Superior temporal gyrus (tissue), 1 donor: ENCODE measurements at regions not wholly inside any gene's neighbourhood (a gene's known extent, or its start where the extent isn't known, plus 50 kb on each side); places are given as distances from the start of the nearest gene placed in this dataset.

ENCODE experiments used
- DNase-seq: peaks from one replicate; pipeline ENCODE4 v3.0.0-alpha.2; 2016; ENCODE audit errors: extremely low spot score

DNA sequence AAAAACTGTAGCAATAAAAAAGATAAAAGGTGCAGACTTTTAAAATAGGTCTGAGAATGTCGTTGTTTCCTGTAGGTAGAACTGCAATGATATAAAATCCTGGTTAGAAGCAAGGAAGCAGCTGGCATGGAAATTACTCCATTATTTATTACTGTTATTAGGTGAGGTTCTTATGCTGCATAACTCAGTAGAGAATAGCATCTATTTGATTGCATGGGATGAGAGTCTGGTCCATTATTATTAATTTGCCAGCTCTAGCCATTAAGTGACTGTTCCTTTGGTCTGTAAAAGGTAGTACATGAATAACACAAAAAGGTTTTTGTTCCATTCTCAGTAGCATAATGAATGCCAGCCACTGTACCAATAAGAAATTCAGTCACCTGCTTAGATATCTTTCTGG, 358.6 kb downstream of the RBM43 start:
- no peak for DNase-seq

DNA sequence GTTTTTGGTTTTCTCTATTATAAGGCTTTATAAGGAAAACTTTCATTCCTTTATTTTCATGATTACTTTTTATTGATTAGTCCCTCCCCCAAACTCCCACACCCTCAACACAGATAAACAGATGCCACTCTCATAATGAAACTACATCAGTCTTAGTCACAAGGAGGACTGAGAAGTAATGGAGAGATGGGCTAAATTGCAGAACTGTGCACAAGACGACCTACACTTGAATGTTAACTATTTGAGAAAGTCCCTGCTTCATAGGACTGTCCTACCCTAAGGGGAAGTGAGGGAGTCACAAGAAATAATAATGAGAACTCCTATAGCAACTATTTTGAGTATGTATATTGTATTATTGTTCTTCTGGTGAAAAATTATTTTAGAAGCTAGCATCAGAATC, 360.8 kb downstream of the RBM43 start:
- no peak for DNase-seq

DNA sequence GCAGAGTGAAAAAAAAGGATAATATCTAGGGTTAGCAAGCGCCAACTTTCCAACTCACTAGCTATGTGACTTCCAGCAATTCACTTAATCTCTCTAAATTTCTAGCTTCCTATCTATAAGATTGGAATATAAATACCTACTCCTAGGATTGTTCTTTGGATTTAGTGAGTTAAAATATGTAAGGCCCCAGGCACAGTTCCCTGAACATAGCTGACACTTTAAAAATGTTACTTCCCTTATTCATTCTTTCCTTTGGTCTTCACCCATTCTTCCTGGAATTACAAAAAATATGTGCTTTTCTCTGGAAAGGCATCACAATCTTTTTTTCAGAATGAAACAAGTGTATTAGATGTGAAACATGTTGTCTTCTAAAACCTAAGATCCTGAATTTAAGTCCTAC, 365.7 kb downstream of the RBM43 start:
- DNase-seq: no peak

DNA sequence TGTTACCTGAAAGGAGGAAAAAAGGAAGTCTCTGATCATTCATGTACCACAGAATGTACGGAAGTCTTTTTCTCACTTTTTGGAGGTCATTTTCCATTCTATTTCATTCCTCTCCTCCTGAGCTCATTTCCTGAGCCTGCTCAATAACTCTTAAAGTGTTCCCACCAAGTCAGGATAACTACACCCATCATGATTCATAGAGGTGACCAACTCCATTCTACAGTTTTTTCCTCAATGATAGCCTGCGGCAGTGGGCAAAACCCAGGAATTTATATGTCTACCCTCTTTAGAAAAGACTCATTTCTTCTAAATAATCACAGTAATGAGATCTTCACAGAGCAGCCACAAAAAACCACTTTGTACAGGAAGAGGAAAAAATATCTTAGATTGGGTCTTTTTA, 372.5 kb downstream of the RBM43 start:
- DNase-seq: no peak

DNA sequence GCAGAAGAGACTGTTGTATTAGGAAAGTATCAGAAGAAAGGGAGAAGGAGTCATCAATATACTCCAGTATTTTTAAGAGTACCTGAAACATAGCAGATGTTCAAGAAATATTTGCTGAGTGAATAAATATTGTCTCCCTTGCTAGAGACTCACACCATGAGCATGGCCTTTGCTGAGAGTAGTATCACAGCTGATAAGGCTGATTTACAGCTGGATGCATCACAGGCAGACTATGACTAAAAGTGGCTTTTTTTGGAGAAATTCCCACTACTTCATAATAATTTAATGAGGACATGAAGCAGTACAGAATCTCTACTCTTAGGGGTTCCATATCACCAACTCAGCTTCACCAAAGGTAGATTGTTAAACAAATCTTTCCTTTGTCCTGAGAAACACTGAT, 373.3 kb downstream of the RBM43 start:
- DNase-seq: no peak

DNA sequence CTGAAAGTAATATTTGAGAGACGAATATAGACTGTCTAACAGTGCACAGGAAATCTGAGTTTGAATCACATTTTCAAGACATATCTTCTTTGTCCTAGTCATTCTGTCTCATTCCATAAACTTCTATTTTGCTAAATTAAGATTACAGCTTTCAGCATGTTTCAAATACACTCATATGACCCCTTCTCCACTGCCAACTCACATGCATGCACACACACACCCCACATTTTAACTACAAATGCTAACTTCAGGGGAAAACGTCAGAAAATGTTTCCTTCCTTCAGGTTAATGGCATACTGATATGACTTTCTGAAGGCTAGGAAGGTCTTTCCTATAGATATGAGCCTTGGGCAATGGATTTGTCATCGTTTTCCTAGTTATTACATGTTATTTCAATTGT, 373.7 kb downstream of the RBM43 start:
- DNase-seq: no peak

DNA sequence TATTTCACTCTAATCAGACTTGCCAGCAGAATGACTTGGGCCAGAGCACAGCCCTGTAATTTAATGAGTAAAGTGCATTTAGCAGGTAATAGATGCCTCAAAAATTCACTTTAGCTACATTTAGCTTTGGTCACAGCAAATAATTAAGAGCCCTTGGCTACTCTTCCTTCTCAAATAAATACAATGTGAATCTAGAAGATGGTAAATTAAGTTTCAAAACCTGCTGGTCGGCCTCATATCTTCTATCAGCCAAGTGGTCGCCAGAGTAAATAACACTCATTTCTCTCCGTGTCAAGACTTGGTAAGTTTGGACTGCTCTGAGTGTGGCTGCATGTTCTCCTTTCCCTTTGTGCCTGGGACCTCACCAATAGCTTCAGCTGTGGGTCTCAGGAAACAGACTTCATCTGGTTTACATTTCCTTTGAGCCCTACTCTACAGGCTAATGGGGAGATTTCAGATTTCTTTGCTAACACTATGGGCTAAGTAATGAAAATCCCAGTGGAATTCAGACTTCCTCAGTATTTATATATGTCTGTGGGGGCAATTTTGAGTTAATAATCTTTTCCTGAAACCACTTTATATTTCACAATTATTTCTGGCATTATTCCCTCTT, 375.8 kb downstream of the RBM43 start:
- no peak for DNase-seq

DNA sequence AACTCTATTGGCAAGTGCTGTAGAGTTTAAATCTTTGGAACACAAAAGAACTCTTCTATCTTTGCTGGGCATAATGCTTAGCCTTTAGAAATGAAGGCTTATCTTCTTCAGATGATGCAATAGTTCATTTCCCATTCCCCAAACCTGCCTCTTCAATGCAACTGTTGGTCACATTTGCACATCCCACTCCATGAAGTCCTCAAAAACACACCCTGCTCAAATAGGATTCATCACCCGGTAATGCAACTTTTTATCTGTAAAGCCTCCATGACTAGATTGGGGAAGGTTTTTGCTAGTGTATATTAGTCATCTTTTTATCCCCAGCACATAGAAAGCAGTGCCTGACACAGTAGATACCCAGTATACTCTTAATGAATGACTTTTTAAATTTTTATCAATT, 376.4 kb downstream of the RBM43 start:
- no peak for DNase-seq

DNA sequence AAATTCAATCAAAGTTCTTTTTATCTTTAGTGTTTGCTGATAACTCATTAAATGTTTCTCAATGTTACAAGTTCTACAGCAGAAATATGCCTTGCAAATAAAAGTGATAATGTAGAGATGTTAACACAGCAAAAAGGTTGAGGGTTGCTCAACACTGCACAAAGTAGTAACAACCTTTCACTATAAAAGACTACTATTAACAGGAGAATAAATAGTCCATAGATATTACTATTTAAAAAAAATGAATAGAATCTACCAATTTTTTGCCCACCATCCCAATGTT, 378.1 kb downstream of the RBM43 start:
- no peak for DNase-seq

DNA sequence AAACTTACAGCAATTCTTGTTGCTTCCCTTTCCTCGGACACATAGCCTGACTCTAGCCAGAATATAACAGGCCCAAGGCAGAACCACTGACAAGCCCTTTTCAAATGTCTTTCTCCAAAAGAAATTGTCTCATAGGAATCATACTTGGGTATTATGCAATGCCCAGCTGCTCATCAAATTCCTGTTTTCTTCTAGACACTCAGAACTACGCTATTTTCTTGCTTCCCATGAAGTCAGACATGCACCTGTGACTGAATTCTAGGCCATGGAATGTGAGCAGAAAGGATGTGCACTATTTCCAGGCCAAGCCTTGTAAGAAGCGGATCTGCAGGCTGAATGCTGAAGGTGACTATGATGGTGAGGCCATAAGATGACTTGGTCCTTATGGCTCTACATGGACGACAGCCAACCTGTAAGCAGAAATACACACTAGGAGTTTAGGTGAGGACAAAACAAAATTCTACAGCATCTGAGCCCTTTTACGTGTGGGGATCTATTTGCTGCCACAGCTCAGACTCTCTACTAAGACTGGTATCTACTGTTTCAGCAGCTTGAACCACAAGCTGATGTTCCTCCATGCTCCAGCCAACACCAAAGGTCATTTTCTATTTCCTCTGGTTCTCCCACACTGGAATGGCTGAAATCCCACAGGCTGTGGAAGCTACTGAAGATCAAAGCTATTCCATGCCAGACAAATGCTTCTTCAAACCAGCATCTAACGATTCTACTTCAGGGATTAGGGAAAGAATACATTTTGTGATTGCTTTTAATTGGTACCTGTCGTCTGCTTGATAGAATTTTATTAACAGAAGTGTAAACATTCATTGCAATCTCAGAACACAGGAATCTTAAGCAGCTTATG, 378.7 kb downstream of the RBM43 start:
- no peak for DNase-seq

DNA sequence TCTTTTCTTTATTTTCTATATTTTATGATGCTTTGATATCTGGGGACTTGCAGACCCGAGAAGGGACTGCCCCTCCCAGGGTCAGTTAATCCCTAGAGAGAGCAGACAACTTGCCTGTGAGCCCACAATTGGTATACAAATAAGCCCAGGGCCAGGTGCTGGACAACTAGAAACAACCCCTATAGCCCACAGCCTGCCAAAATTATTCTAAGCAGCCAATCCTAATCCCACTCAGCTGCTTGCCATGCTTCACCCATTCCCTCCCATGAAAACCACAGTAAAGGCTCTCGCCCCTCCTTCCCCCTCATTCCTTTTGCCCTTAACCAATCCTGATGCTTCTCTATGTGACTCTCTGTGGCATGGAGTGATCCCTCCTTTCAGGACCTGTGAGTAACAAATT, 380.7 kb downstream of the RBM43 start:
- no peak for DNase-seq

DNA sequence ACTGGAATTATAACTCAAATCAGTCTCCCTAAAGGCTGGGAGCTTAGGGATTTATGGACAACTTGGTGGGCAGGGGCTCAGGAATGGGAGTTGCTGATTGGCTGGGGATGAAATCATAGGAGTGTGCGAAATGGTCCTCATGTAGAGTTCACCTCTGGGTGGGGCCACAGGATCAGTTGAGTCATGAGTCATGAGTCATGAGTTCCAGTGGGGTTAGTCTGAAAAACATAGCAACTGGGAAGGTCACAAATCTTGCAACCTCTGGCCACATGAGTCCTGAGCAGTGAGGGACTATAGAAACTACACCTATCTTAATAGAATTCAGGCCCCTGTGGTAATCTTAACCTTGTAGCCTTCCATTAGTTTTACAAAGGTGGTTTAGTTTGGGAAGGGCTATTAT, 383.3 kb downstream of the RBM43 start:
- DNase-seq: no peak

DNA sequence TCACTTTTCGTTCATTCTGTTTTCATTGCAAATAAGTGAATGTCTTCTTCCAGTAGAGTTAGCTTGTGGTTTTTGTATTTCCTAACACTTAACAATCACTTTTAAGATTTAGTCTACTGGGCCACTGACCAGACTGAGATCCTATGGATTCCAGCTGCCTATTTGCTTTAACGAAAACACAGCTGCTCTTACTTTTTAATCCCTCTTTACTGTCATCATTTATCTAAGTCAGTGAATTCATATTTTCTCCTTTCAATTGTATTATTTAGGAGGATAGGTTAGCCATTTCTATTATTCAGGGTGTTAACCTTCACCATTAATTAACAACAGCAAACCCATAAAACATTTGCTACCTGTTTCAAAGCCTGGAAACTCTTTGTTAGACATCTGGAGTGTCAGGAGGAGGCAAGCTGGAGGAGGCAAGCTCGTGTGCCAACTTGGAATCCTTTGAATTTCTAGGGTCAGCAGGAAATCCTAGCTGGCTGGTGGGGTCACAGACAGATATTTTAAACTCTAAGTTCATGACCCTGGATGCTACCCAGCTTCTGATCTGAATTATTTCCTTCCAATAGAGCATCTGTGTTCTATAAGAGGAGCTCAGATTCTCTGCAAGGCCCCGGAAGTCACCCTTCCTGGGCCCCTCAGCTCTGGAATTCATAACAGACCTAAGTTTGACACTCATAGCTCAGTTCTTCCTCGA, 385.3 kb downstream of the RBM43 start:
- no peak for DNase-seq

DNA sequence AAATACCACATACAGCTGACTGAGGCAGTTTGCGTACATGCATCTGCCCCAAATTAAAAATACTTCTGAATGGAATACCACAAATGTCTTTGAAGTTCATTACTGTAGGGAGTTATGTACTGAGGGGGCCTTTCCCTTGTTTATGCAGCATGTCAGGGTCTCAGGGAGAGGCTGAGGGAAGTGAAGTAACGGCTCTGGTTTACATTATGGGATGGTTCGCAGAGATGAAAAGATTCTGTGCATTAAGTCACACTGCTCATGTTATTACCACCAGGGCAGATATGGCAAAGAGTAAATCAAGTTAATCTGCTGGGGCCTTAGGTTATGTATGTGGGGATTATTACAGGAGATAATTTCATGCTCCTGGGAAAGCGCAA, 385.9 kb upstream of the RND3 start:
- DNase-seq: no peak

DNA sequence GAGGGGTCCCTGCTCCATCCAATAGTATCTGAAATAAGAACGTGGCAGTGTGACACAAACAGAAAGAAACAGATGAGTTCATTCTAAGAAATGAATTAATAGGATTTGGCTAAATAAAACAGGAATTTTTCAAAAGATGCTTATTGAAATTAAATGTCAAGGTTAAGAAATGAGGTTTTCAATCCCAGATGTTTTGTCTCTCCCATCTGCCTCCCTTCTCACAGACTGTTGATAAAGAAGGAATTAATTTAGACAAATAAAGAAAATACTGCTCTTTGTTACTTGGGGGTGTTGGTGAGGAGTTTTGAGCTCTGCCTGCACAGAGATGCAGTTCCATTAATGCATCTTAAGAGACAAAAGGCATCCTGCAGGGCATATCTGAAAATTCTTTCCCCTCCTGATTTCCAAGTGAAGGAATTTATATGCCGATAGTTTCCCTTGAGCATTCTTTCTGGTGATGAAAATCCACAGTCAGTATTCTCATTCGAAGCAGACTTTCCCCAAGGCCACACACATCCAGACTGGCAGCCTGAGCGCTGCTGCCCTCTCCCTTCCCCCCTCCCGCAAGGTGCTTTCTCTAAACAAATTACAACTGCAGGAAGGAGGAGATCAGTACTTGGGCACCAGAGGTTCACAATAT, 385.4 kb upstream of the RND3 start:
- no peak for DNase-seq

DNA sequence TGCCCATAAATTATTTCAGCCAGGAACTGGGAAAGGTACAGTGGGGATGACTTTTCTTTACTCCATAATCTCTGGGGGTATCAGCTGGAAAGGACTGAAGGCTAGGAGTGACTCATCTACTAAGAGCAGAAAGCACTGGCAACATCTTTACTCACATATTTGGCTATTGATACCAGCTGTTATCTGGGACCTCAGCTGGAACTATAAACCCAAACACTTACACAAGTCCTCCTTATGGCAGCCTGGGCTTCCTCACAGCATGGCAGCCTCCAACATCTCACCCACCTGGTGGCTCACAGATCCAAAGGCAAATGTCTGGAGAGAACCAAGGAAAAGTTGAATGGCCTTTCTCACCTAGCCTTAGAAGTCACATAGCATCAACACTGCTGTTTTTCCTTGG, 379.0 kb upstream of the RND3 start:
- DNase-seq: no peak

DNA sequence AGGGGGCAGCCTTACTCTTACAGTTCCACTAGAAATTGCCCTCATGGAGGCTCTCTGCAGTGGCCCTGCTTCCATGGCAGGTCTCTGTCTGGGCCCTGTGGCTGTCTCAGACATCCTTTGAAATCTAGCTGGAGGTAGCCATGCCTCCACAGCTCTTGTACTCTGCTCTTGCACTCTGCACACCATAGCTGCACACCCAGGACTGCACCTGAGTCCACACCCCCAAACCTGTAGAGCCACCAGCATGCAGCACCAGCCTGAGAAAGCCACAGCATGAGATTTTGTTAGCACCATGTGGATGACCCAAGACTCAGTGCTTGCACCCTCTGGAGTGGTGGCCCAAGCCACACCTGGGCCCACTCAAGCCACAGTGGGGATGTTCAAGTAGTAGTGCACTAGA, 376.2 kb upstream of the RND3 start:
- no peak for DNase-seq

DNA sequence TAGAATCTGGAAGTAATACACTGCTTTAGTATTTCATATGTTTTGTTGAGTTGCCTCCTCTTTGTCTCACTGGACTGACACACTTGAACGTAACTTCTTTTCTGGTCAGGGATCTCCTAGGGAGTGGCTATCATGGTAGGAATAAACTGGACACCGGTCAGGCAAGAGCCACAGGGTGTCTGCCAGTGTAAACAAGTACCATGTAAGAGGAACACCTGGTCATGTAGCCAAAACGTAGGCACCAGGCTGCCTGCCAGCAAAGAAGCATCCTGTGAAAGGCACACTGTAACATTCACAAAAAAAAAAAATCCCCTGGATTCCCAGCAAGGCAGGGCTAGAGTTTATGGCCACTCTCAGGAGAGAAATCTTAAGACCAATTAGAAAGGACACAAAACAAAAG, 372.8 kb upstream of the RND3 start:
- no peak for DNase-seq

DNA sequence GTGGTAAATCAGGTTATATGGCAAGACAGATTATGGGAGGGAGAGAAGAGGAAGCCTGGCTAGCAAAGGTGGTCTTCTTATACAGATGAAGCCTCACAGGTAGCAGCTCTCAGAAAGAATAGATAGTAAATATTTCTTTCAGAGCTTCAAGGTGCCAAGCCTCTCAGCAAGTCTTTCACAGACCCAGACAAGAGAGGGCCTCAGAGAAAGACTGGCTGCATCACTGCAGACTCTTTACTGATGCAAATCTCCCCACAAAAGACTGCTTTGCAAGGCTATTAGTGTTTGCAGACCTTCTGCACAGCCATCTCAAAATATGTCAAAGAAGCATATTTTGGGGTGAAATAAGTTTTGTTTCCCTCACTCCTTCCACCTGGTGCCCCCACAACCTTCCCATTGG, 372.4 kb upstream of the RND3 start:
- no peak for DNase-seq

DNA sequence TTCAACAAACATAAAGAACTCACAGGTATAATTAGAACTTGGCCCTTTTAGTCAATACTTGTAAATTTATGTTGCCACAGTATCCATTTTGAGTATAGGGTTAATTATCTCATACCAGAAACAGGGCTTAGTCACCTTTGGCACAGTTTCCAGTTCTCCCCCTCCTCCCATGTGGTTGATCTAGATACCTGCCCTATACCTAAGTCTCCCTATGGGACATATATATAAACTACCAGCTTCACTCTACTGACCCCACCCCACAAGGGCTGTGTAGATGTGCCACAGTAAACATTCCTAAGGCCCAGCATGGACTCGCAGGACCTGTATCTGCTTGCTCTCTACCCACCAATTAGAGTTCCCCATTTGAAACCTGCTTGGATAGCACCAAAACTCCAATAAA, 371.7 kb upstream of the RND3 start:
- DNase-seq: no peak

DNA sequence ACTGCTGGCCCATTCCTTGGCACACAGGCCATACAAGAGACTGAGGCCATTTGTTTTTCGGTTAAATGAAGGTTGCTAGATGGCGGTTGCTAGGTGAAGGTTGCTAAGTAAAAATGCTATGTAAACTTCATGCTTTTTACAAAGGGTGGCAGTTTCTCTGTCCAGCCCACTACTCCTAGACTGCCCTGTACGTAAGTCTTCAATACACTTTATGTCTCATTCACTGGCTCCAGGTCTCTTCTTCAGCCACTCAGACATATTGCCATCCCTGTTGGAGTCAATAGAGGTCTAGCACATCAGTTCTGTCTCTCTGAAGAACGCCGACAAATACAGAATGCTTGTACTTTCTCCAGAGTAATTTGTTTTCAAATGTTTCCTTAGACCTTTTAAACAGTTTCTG, 370.9 kb upstream of the RND3 start:
- no peak for DNase-seq

DNA sequence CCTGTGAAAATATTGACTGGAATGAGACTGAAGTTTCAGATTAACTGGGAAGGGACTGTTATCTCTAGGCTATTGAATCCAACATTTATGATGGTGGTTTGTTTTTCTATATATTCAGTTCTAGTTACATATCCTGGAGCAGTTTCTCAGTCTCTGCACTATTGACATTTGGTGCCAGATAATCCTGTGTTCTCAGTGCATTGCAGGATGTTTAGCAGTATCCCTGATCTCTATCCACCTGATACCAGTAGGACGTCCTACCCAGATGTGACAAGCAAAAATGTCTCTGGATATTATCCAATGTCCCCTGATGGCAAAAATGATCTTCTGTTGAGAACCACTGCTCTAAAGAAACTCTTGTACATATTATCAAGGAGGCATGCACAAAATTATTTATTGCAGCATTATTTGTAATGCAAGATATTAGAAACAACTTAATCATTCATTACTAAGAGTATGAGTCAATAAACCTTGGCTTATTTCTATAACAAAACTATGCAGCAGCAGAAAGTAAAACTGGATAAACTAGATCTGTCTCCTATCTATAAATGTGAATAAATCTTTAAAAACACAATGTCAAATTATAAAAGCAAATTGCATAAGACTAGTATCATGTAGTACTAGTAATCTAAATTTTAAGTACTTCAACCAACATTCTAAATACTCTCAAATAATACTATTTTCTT, 369.3 kb upstream of the RND3 start:
- no peak for DNase-seq
